Umbilical cord (tissue), 1 donor: ENCODE measurements at regions not wholly inside any gene's neighbourhood (a gene's known extent, or its start where the extent isn't known, plus 50 kb on each side); places are given as distances from the start of the nearest gene placed in this dataset.
"Not testable (repeated sequence)": the region's sequence is repeated elsewhere in the genome, so short reads cannot be mapped to it uniquely, and the experiment has no call there.

Experiments used
- DNase-seq: peaks from one replicate; pipeline ENCODE4 v3.0.0-alpha.2; 2015; ENCODE audit warnings: low spot score

- DNase-seq, result no peak
These were observed 87.9 kb upstream of the CNKSR3 start for GRCh38 chr6:154598399-154598798.

GRCh38 chr6:154602296-154602695 lies 91.8 kb upstream of the CNKSR3 start:
- DNase-seq, result no peak

GRCh38 chr6:154602708-154603107 lies 92.2 kb upstream of the CNKSR3 start:
- peak; percentile 50 for DNase-seq

GRCh38 chr6:154604119-154604518 lies 93.6 kb upstream of the CNKSR3 start:
- no peak for DNase-seq

GRCh38 chr6:154605178-154605881 lies 94.8 kb upstream of the CNKSR3 start:
- DNase-seq, result no peak

GRCh38 chr6:154605882-154606370 lies 95.4 kb upstream of the CNKSR3 start:
- no peak for DNase-seq

GRCh38 chr6:154606457-154606856 lies 96.0 kb upstream of the CNKSR3 start:
- no peak for DNase-seq

GRCh38 chr6:154606860-154607259 lies 96.4 kb upstream of the CNKSR3 start:
- DNase-seq, result no peak

GRCh38 chr6:154611241-154611640 lies 100.8 kb upstream of the CNKSR3 start:
- DNase-seq, result no peak

- no peak for DNase-seq
These were observed 101.4 kb upstream of the CNKSR3 start for GRCh38 chr6:154611847-154612246.

- DNase-seq, result no peak
These were observed 102.7 kb upstream of the CNKSR3 start for GRCh38 chr6:154613137-154613676.

- no peak for DNase-seq
These were observed 103.6 kb upstream of the CNKSR3 start for GRCh38 chr6:154614101-154614500.

GRCh38 chr6:154614641-154615040 lies 104.2 kb upstream of the CNKSR3 start:
- no peak for DNase-seq

- peak; percentile 71 for DNase-seq
These were observed 105.1 kb upstream of the CNKSR3 start for GRCh38 chr6:154615483-154616025.

GRCh38 chr6:154617175-154617574 lies 106.7 kb upstream of the CNKSR3 start:
- no peak for DNase-seq

- DNase-seq, result no peak
These were observed 108.7 kb upstream of the CNKSR3 start for GRCh38 chr6:154619146-154619545.

GRCh38 chr6:154621686-154622085 lies 111.2 kb upstream of the CNKSR3 start:
- DNase-seq, result no peak

- DNase-seq, result no peak
These were observed 110.4 kb upstream of the SCAF8 start for GRCh38 chr6:154622618-154623336.

- DNase-seq, result no peak
These were observed 109.8 kb upstream of the SCAF8 start for GRCh38 chr6:154623391-154623790.

GRCh38 chr6:154624038-154624599 lies 109.1 kb upstream of the SCAF8 start:
- DNase-seq, result no peak

GRCh38 chr6:154624727-154625126 lies 108.5 kb upstream of the SCAF8 start:
- not testable (repeated sequence) for DNase-seq

GRCh38 chr6:154625721-154626120 lies 107.5 kb upstream of the SCAF8 start:
- DNase-seq, result no peak
